ENCODE measurements at regions not wholly inside any gene's neighbourhood (a gene's known extent, or its start where the extent isn't known, plus 50 kb on each side); places are given as distances from the start of the nearest gene placed in this dataset.

GRCh38 chr1:48164571-48164970 lies 57.9 kb upstream of the SLC5A9 start:
- intact Hi-C loops (cut with DNase I): no loop called here
- DNase-seq (ENCODE audit: missing footprints) (no peak), ATAC-seq (no peak)

GRCh38 chr1:48160486-48161132 lies 61.9 kb upstream of the SLC5A9 start:
- intact Hi-C loops (cut with DNase I): no loop called here
- no peak for DNase-seq (ENCODE audit: missing footprints)
- ATAC-seq: peak; percentile 44

DNA sequence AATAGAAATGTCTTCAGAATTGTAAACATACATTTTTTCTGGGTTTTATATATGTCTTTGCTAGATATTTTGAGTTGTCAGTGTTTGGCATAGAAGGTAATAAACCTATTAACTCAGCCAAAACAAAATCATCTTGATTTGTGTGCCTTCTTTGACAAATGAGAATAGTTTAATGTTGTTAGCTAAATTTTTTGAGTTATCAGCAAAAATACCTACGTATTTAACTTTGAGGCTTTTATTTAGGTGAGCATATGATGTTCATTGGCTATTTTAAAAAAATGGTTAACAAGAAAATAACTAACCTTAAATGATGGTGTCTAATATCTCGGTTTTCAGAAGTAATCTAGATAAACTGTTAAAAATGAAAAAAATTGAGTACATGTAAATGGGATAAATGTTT lies 83.2 kb upstream of the SLC5A9 start:
- ATAC-seq: no peak
- intact Hi-C loops (cut with DNase I): no loop called here
- no peak for DNase-seq (ENCODE audit: missing footprints)

GRCh38 chr1:48127735-48128685 lies 94.5 kb upstream of the SLC5A9 start:
- intact Hi-C loops (cut with DNase I): no loop called here
- ATAC-seq (no peak), DNase-seq (ENCODE audit: missing footprints) (no peak)

- ATAC-seq: no peak
- intact Hi-C loops (cut with DNase I): no loop called here
Measured at GRCh38 chr1:48123647-48124046, 98.9 kb upstream of the SLC5A9 start.

DNA sequence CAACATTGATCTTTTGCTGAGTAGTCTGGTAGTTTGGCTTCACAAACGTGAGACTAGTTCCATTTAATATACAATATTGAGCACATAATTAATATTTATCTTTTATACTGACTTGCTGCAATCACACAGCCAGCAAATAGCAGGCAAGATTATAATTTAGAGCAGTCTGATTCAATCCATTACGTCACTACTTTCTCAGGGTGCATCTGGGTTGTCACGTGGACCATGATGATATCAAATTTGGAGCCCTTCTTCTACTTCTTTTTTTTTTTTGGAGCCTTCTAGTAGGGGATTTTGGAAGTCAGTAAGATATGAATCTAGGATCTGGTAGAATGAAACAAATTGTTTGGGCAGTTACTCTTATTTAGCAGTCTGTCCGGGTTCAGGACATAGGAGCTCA lies 100.6 kb upstream of the SLC5A9 start:
- intact Hi-C loops (cut with DNase I): no loop called here
- ATAC-seq (no peak), DNase-seq (ENCODE audit: missing footprints) (no peak)

More at GRCh38 chr1:48123647-48124046, 98.9 kb upstream of the SLC5A9 start:
- DNase-seq (ENCODE audit: missing footprints): no peak

DNA sequence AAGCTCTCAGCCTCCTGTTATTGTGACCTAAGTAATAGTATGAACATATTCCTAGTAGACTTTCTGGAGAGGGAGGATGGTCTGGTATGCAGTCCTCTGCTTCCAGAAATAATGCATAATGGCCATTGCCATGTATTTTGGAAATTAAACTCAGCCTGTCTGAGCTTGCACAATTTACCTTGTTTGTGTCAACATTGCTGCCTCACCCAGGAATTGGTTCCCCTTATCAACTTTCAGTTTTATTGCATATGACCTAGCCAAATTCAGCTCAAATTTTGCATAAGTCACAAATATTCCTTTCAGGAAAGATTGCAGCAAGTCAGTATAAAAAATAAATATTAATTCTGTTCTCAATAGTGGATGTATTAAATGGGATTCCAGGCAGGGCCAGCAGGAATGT lies 101.9 kb upstream of the SLC5A9 start:
- intact Hi-C loops (cut with DNase I): no loop called here
- DNase-seq (ENCODE audit: missing footprints) (no peak), ATAC-seq (no peak)

GRCh38 chr1:48115835-48116234 lies 106.7 kb upstream of the SLC5A9 start:
- DNase-seq (ENCODE audit: missing footprints) (no peak), ATAC-seq (no peak)
- intact Hi-C loops (cut with DNase I): no loop called here

GRCh38 chr1:48114596-48115382 lies 107.7 kb upstream of the SLC5A9 start:
- intact Hi-C loops (cut with DNase I): no loop called here
- ATAC-seq (no peak), DNase-seq (ENCODE audit: missing footprints) (no peak)

- DNase-seq (ENCODE audit: missing footprints) (no peak), ATAC-seq (no peak)
- intact Hi-C loops (cut with DNase I): loop anchor here (1.0 to 5.0 kb wide), 2 partner anchors 93 to 388 kb away; no protein-coding TSS in a partner anchor
Measured at GRCh38 chr1:48109390-48110013, 112.3 kb upstream of the TRABD2B start.

- DNase-seq (ENCODE audit: missing footprints) (no peak), ATAC-seq (no peak)
- intact Hi-C loops (cut with DNase I): loop anchor here (5.0 kb wide), 1 partner anchor 390 kb away; no protein-coding TSS in a partner anchor
Measured at GRCh38 chr1:48107516-48107915, 110.3 kb upstream of the TRABD2B start.

DNA sequence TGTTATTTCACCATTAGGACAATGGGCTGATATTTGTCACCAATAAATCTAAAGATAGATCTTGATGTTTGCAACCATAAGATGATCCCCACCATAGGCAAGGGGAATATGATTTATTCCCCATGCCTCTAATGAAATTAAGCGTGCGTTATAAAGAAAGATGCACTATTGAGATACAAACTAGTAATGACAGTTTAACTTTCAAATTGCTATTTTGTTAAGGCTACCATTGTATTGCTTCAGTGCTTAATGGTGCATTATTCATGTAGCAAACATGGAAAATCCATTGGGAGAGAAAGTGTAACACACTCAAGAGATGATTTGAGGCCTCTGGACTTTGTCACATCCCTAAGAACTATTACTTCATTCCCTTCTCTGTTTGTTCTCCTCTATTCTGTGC lies 108.9 kb upstream of the TRABD2B start:
- intact Hi-C loops (cut with DNase I): loop anchor here (5.0 kb wide), 1 partner anchor 391 kb away; no protein-coding TSS in a partner anchor

DNA sequence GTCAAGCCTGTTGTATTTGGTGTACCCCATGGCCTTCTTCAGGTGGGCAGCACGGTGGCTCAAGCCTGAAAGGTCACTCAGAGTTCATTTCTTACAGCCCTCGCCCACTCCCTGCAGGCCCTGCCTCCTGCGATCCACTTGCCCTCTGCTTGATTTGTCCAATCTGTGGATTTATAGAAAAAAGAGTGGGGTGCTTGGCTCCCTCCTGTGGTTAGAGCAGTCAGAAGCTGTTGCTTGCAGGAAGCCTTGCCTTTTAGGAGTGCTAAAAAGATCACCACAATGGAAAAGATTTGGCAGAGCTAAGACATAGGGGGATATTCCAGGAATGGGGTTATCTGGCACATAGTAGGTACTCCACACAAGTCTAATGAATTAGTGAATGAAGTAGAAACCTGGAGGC lies 108.0 kb upstream of the TRABD2B start:
- intact Hi-C loops (cut with DNase I): loop anchor here (5.0 kb wide), 1 partner anchor 392 kb away; no protein-coding TSS in a partner anchor
- ATAC-seq (no peak), DNase-seq (ENCODE audit: missing footprints) (no peak)

More for the DNA sequence above, 108.9 kb upstream of the TRABD2B start:
- DNase-seq (ENCODE audit: missing footprints): no peak
- no peak for ATAC-seq

DNA sequence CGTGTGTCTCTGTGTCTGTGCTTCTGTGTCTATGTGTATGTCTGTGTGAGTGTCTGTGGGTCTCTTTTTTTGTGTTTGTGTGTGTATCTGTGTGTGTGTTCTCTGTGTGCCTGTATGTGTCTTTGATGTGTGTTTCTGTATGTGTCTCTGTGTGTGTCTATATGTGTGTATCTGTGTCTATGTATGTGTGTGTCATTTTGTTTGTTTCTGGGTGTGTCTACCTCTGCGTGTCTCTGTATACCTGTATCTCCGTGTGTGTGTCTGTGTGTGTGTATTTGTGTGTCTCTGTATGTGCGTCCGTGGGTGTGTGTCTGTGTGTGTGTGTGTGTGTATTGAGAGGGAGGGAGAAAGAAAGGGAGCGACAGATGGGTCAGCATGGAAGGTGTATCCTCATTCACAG lies 106.3 kb upstream of the TRABD2B start:
- ATAC-seq (no peak), DNase-seq (ENCODE audit: missing footprints) (no peak)
- intact Hi-C loops (cut with DNase I): no loop called here

- ATAC-seq (no peak), DNase-seq (ENCODE audit: missing footprints) (no peak)
- intact Hi-C loops (cut with DNase I): no loop called here
Measured at GRCh38 chr1:48102766-48103165, 105.6 kb upstream of the TRABD2B start.

GRCh38 chr1:48099072-48099773 lies 102.0 kb upstream of the TRABD2B start:
- no peak for DNase-seq (ENCODE audit: missing footprints)
- intact Hi-C loops (cut with DNase I): no loop called here
- ATAC-seq: no peak

- intact Hi-C loops (cut with DNase I): no loop called here
- no peak for ATAC-seq
- DNase-seq (ENCODE audit: missing footprints): no peak
Measured at GRCh38 chr1:48093696-48094528, 96.7 kb upstream of the TRABD2B start.

Data from Right ventricle myocardium inferior (tissue), 1 donor.